ENCODE measurements at regions not wholly inside any gene's neighbourhood (a gene's known extent, or its start where the extent isn't known, plus 50 kb on each side); places are given as distances from the start of the nearest gene placed in this dataset.
"Not testable (repeated sequence)": the region's sequence is repeated elsewhere in the genome, so short reads cannot be mapped to it uniquely, and the experiment has no call there.

DNA sequence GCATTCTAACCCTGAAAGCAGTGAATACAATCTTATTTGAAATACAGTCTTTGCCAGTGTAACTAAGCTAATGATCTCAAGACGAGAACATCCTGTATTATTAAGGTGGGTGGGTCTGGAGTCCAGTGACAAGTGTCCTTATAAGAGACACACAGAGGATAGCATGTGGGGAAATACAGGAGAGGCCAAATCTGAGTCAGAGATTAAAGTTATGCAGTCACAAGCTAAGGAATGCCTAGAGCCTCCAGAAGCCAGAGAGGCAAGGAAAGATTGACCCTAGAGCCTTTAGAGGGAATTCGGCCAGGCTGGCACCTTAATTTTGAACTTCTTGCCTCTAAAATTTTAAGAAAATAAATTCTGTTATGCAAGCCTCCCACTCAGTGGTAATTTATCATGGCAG, 87.5 kb upstream of the HGF start:
- in situ Hi-C loops (cut with MboI; ENCODE audit: low sequenced_read_pairs) = no loop called here

DNA sequence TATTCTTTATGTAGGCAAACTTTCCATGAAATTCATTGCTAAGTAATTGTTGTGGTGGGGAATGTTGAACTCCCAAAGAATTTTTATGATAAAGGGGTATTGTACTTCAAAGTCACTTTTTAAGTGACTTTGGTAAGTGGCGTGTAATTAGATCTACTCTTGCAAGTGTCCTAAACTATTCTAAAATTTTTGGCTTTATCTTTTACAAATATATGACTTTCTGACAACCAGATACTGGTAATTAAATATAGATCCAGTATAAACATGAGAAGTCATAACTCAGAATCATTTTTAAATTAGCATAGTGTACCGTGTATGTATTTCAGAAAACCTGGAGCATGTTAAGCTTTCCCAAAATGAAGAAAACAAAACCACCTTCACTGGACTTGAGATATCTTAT, 84.7 kb upstream of the HGF start:
- in situ Hi-C loops (cut with MboI; ENCODE audit: low sequenced_read_pairs) = no loop called here
- no peaks in the 10 kb centered on the region for H3K36me3 ChIP-seq (replicated peaks)
- no peak for DNase-seq (ENCODE audit: low spot score in 2 of 2)
- no peaks in the 10 kb centered on the region for H3K9me3 ChIP-seq
- H3K4me1 ChIP-seq = no peaks in the 10 kb centered on the region
- H3K27me3 ChIP-seq (ENCODE audit: low read depth) = no peaks in the 10 kb centered on the region
- no peak overlapping the region for H3K4me3 ChIP-seq

More for the DNA sequence above, 87.5 kb upstream of the HGF start:
- Histone ChIP-seq H3K27me3 (ENCODE audit: low read depth) (no peaks in the 10 kb centered on the region), H3K4me3 (no peak overlapping the region), H3K36me3 (replicated peaks) (no peaks in the 10 kb centered on the region), H3K4me1 (no peaks in the 10 kb centered on the region), H3K9me3 (no peaks in the 10 kb centered on the region)
- DNase-seq (ENCODE audit: low spot score in 2 of 2) = no peak

DNA sequence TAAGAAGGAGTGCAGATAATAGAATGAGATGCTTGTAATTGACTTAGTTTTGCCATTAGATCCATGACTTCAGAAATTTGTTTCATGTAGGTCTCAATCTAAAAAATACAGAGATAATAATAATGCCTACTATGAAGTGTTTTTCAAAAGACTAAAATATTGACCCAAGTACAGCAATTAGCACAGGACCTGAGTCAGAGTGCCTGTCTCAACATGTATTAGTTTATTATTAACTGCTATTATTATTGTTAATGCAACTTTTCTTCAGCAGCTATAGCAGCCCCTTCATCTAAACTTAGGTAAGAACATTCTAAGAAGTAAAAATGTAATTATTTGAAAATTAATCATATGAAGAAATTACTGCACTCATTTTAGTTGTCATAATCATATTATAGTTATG, 82.9 kb upstream of the HGF start:
- no peaks in the 10 kb centered on the region for H3K4me1 ChIP-seq
- no peak overlapping the region for H3K4me3 ChIP-seq
- H3K36me3 ChIP-seq (replicated peaks) = no peaks in the 10 kb centered on the region
- DNase-seq (ENCODE audit: low spot score in 2 of 2) = no peak
- in situ Hi-C loops (cut with MboI; ENCODE audit: low sequenced_read_pairs) = no loop called here
- no peaks in the 10 kb centered on the region for H3K27me3 ChIP-seq (ENCODE audit: low read depth)
- no peaks in the 10 kb centered on the region for H3K9me3 ChIP-seq

DNA sequence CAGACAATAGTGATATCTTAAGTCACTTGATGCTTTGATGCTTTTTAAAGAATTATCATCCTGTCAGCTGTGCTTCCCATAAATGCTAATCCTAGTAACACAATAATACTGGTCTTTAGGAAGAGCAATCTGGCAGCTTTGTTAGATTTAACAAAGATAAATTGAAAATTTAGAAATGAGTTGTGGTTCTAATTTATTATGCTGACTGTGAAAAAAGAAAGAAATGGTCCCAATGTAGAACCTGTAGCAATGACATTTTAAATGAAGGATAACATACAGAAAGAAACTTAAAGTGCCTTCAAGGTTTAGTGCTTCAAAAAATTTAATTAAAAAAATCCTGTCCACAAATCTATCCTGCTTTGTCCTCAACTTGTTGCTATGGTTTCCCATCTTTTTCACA, 81.6 kb upstream of the HGF start:
- in situ Hi-C loops (cut with MboI; ENCODE audit: low sequenced_read_pairs) = no loop called here
- no peak for DNase-seq (ENCODE audit: low spot score in 2 of 2)
- no peaks in the 10 kb centered on the region for H3K9me3 ChIP-seq
- no peaks in the 10 kb centered on the region for H3K27me3 ChIP-seq (ENCODE audit: low read depth)
- H3K4me3 ChIP-seq = no peak overlapping the region
- H3K4me1 ChIP-seq = no peaks in the 10 kb centered on the region
- H3K36me3 ChIP-seq (replicated peaks) = no peaks in the 10 kb centered on the region

DNA sequence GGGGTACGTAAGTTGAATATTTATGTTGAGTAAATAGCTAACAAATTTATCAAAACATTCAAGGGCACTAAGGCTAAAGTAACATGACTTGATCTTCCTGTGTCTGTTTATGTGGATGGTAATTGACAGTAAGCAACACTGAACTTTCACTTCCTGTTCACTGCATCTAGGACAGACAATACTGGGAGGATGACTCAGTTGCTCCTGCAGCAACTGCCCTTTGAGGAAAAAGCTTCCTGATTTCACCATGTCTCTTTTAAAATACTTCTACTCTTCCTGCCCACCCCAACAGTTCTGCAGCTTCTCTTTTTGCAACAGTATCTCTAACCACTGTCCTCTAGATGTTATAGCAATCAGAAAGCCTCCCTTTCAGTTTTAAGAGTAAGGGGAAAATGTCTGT, 76.6 kb upstream of the HGF start:
- in situ Hi-C loops (cut with MboI; ENCODE audit: low sequenced_read_pairs) = no loop called here

DNA sequence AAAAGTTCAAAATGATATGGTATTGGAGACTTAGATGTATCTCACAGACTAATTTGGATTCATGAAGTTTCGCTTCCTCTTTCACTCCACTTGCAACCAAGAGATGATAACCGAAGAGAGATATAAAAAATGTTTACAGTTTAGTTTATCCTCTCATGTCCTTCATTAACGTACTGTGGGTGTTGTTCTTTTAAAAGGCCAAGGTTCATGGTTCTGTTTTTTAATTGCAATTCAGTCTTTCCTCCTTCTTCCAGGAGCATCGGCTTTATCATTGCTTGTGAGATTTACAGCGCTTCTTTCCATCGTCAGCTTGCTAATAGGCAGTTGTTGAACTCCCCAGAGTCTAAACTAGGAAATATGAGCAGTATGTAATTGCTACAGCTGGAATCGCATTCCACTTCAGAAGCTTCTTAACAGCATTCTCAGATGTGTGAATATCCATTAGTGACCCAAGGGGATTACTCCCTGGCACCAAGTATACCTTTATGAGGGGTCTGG, 75.9 kb upstream of the HGF start:
- Histone ChIP-seq H3K4me1 (no peaks in the 10 kb centered on the region), H3K9me3 (no peaks in the 10 kb centered on the region), H3K27me3 (ENCODE audit: low read depth) (no peaks in the 10 kb centered on the region), H3K36me3 (replicated peaks) (no peaks in the 10 kb centered on the region), H3K4me3 (no peak overlapping the region)
- in situ Hi-C loops (cut with MboI; ENCODE audit: low sequenced_read_pairs) = no loop called here
- DNase-seq (ENCODE audit: low spot score in 2 of 2) = no peak

More for the DNA sequence above, 76.6 kb upstream of the HGF start:
- Histone ChIP-seq H3K4me3 (no peak overlapping the region), H3K27me3 (ENCODE audit: low read depth) (no peaks in the 10 kb centered on the region), H3K36me3 (replicated peaks) (no peaks in the 10 kb centered on the region), H3K4me1 (no peaks in the 10 kb centered on the region), H3K9me3 (no peaks in the 10 kb centered on the region)
- DNase-seq (ENCODE audit: low spot score in 2 of 2) = no peak

DNA sequence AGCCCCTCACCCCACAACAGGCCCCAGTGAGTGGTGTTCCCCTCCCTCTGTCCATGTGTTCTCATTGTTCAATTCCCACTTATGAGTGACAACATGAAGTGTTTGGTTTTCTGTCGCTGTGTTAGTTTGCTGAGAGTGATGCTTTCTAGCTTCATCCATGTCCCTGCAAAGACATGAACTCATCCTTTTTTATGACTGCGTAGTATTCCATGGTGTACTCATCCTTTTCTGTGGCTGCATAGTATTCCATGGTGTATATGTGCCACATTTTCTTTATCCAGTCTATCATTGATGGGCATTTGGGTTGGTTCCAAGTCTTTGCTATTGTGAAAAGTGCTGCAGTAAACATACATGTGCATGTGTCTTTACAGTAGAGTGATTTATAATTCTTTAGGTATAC, 73.8 kb upstream of the HGF start:
- in situ Hi-C loops (cut with MboI; ENCODE audit: low sequenced_read_pairs) = not testable (repeated sequence)

DNA sequence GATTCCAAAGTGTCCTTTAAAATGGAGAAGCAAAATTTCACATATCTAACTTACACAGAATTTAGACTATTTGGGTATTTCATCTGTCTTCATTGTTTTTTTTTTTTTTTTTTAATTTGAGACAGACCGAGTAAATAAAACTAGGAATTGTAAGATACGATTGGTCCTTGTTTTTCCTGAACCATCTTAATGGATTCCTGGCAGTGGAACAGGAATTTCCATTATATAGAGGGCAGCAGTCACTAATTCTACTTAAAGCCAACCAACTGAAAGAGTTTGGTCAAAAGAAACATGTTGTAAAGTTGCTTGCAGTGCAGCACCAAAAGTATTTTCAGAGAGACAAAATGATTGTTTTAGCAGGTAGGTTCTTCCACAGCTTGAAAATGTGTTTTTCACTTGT, 72.5 kb upstream of the HGF start:
- no peaks in the 10 kb centered on the region for H3K9me3 ChIP-seq
- H3K4me3 ChIP-seq = no peak overlapping the region
- no peaks in the 10 kb centered on the region for H3K27me3 ChIP-seq (ENCODE audit: low read depth)
- DNase-seq (ENCODE audit: low spot score in 2 of 2) = no peak
- in situ Hi-C loops (cut with MboI; ENCODE audit: low sequenced_read_pairs) = no loop called here
- H3K36me3 ChIP-seq (replicated peaks) = no peaks in the 10 kb centered on the region
- no peaks in the 10 kb centered on the region for H3K4me1 ChIP-seq

More for the DNA sequence above, 73.8 kb upstream of the HGF start:
- DNase-seq (ENCODE audit: low spot score in 2 of 2); H3K4me3 ChIP-seq; H3K4me1 ChIP-seq; H3K9me3 ChIP-seq; H3K27me3 ChIP-seq (ENCODE audit: low read depth); H3K36me3 ChIP-seq (replicated peaks): not testable (repeated sequence)

DNA sequence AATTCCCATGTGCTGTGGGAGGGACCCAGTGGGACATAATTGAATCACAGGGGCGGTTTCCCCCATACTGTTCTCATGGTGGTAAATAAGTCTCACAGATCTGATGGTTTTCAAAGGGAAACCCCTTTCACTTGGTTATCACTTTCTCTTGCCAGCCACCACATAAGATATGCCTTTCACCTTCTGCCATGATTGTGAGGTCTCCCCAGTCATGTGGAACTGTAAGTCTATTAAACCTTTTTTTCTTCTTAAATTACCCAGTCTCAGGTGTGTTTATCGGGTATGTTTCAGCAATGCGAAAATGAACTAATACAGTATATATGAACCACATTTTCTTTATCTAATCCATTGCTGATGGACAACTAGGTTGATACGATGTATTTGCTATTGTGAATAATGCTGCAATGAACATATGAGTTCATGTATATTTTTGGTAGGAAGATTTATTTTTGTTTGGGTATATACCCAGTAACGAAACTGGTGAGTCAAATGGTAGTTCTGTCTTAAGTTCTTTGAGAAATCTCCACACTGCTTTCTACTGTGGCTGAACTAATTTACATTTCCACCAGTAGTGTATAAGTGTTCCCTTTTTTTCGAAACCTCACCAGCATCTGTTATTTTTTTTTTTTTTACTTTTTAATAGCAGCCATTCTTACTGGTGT, 70.0 kb upstream of the HGF start:
- Histone ChIP-seq H3K27me3 (ENCODE audit: low read depth) (no peaks in the 10 kb centered on the region), H3K4me3 (no peak overlapping the region), H3K9me3 (no peaks in the 10 kb centered on the region), H3K4me1 (no peaks in the 10 kb centered on the region), H3K36me3 (replicated peaks) (no peaks in the 10 kb centered on the region)
- DNase-seq (ENCODE audit: low spot score in 2 of 2) = no peak
- in situ Hi-C loops (cut with MboI; ENCODE audit: low sequenced_read_pairs) = no loop called here

DNA sequence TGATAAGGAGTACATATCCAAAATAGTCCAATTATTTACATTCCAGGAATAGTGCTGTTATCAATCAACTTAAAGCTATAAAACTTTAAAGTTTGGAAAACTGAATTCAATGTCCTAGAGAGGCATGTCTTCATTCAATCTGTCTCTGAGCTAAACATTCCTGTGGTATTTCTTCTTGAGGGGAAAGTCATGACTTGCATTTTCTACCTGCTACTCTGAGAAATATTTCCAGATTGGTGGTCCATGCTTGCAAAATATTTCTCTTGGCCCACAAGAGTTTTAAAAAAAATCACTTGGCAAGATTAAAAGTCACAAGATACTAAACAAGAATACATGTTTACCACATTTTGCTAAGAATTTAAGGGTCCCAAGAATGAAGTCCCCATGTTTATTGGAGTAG, 63.6 kb upstream of the HGF start:
- H3K27me3 ChIP-seq (ENCODE audit: low read depth) = no peaks in the 10 kb centered on the region
- in situ Hi-C loops (cut with MboI; ENCODE audit: low sequenced_read_pairs) = no loop called here
- H3K4me1 ChIP-seq = no peaks in the 10 kb centered on the region
- no peaks in the 10 kb centered on the region for H3K9me3 ChIP-seq
- no peak overlapping the region for H3K4me3 ChIP-seq
- H3K36me3 ChIP-seq (replicated peaks) = no peaks in the 10 kb centered on the region
- no peak for DNase-seq (ENCODE audit: low spot score in 2 of 2)

DNA sequence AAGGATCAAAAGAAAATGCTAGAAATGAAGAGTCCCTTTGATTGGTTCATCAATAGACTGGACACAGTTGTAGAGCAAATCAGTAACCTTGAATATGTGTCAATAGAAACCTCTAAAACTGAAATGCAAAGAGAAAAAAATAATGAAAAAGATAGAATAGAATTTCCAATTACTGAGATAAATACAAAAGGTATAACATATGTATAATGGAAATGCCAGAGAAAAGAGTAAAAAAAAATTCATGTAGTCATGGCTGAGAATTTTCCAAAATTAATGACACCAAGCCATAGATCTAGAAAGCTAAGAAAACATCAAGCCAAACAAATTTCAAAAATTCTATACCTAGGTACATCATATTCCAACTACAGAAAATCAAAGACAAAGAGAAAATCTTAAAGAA, 62.0 kb upstream of the HGF start:
- H3K4me3 ChIP-seq = no peak overlapping the region
- in situ Hi-C loops (cut with MboI; ENCODE audit: low sequenced_read_pairs) = no loop called here
- H3K4me1 ChIP-seq = no peaks in the 10 kb centered on the region
- no peaks in the 10 kb centered on the region for H3K9me3 ChIP-seq
- H3K27me3 ChIP-seq (ENCODE audit: low read depth) = no peaks in the 10 kb centered on the region
- DNase-seq (ENCODE audit: low spot score in 2 of 2) = no peak
- no peaks in the 10 kb centered on the region for H3K36me3 ChIP-seq (replicated peaks)

DNA sequence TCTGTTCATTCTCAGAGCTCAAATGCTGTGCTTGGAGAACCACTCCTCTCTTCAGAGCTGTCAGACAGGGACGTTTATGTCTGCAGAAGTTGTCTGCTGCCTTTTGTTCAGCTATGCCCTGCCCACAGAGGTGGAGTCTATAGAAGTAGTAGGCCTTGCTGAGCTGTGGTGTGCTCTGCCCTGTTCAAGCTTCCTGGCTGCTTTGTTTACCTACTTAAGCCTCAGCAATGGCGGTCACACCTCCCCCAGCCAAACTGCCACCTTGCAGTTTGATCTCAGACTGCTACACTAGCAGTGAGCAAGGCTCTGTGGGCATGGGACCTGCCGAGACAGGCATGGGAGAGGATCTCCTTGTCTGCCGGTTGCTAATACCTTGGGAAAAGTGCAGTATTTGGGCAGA, 59.7 kb upstream of the HGF start:
- H3K36me3 ChIP-seq (replicated peaks); H3K4me1 ChIP-seq; H3K27me3 ChIP-seq (ENCODE audit: low read depth); H3K4me3 ChIP-seq; in situ Hi-C loops (cut with MboI; ENCODE audit: low sequenced_read_pairs); DNase-seq (ENCODE audit: low spot score in 2 of 2); H3K9me3 ChIP-seq: not testable (repeated sequence)

DNA sequence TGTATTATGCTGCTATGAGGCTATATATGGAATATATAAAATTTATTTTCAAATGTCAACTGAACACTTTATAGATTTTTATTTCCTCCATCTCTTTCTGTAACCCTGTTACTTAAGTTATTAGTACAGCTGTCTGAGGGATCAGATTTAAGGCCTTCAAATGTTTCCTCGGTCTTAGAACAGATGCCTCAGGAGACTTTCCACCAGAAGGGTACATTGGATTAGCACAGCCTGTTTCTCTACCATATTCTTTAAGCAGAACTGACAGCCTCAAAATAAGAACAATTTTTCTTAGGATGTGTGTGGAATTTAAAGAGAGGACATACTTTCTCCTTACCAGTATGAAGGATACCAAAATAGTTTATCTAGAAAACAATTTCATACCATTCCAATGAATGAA, 53.0 kb upstream of the HGF start:
- in situ Hi-C loops (cut with MboI; ENCODE audit: low sequenced_read_pairs) = no loop called here
- Histone ChIP-seq H3K36me3 (replicated peaks) (no peaks in the 10 kb centered on the region), H3K4me3 (no peak overlapping the region), H3K9me3 (no peaks in the 10 kb centered on the region), H3K4me1 (no peaks in the 10 kb centered on the region), H3K27me3 (ENCODE audit: low read depth) (no peaks in the 10 kb centered on the region)
- no peak for DNase-seq (ENCODE audit: low spot score in 2 of 2)

DNA sequence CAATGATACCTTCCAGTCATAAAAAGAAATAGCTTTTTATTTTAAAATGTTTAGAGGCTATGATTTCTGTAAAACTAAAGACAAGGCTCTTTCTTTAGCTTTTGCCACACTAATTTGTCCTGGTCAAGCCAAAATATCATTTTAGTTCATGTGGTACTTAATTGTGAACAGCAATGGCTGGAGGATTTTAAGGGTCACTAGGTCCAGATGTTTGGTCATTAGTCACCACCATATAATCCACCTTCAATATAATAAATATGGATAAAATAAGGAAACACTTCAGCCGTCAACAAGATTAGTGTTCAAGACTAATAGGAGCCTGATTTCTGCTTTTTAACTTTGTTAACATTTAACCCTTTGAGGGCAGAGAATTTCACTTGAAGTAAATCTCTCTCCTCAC, 50.0 kb upstream of the HGF start:
- no peaks in the 10 kb centered on the region for H3K4me1 ChIP-seq
- H3K36me3 ChIP-seq (replicated peaks) = no peaks in the 10 kb centered on the region
- H3K4me3 ChIP-seq = no peak overlapping the region
- no peaks in the 10 kb centered on the region for H3K9me3 ChIP-seq
- no peak for DNase-seq (ENCODE audit: low spot score in 2 of 2)
- in situ Hi-C loops (cut with MboI; ENCODE audit: low sequenced_read_pairs) = no loop called here
- H3K27me3 ChIP-seq (ENCODE audit: low read depth) = no peaks in the 10 kb centered on the region

Measured in HAP-1 (cell line).